GM18907 (cell line): ENCODE measurements at regions not wholly inside any gene's neighbourhood (a gene's known extent, or its start where the extent isn't known, plus 50 kb on each side); places are given as distances from the start of the nearest gene placed in this dataset.
"Not testable (repeated sequence)": the region's sequence is repeated elsewhere in the genome, so short reads cannot be mapped to it uniquely, and the experiment has no call there.

ENCODE experiments used
- ATAC-seq: cut with Tn5 transposase; IDR thresholded peaks from one replicate; pipeline ENCODE4 v1.9.1; 2021; ENCODE audit warnings: mild to moderate bottlenecking, moderate library complexity; ENCODE audit not compliant: unreplicated experiment

- ATAC-seq, result no peak
Measured at GRCh38 chr6:121544691-121545090, 109.2 kb downstream of the GJA1 start.

GRCh38 chr6:121548131-121548530, 112.7 kb downstream of the GJA1 start:
- no peak for ATAC-seq

- no peak for ATAC-seq
Measured at GRCh38 chr6:121549736-121550135, 114.3 kb downstream of the GJA1 start.

- ATAC-seq, result no peak
Measured at GRCh38 chr6:121550491-121551010, 115.1 kb downstream of the GJA1 start.

GRCh38 chr6:121555201-121555600, 119.8 kb downstream of the GJA1 start:
- ATAC-seq, result no peak

GRCh38 chr6:121556149-121556548, 120.7 kb downstream of the GJA1 start:
- ATAC-seq, result not testable (repeated sequence)

- no peak for ATAC-seq
Measured at GRCh38 chr6:121557146-121557940, 121.9 kb downstream of the GJA1 start.

GRCh38 chr6:121559611-121560269, 124.3 kb downstream of the GJA1 start:
- ATAC-seq, result no peak

GRCh38 chr6:121560476-121560875, 125.0 kb downstream of the GJA1 start:
- no peak for ATAC-seq

- no peak for ATAC-seq
Measured at GRCh38 chr6:121563286-121563685, 127.8 kb downstream of the GJA1 start.

- ATAC-seq, result not testable (repeated sequence)
Measured at GRCh38 chr6:121564529-121564928, 129.1 kb downstream of the GJA1 start.

GRCh38 chr6:121571455-121571854, 136.0 kb downstream of the GJA1 start:
- no peak for ATAC-seq

- ATAC-seq, result no peak
Measured at GRCh38 chr6:121573481-121573880, 138.0 kb downstream of the GJA1 start.

- no peak for ATAC-seq
Measured at GRCh38 chr6:121578216-121578615, 142.8 kb downstream of the GJA1 start.

- ATAC-seq, result no peak
Measured at GRCh38 chr6:121579478-121579877, 144.0 kb downstream of the GJA1 start.

- ATAC-seq, result no peak
Measured at GRCh38 chr6:121581327-121581726, 145.9 kb downstream of the GJA1 start.

GRCh38 chr6:121582262-121582661, 146.8 kb downstream of the GJA1 start:
- ATAC-seq, result no peak

GRCh38 chr6:121584586-121585369, 149.3 kb downstream of the GJA1 start:
- ATAC-seq, result no peak

- no peak for ATAC-seq
Measured at GRCh38 chr6:121590438-121590837, 155.0 kb downstream of the GJA1 start.

GRCh38 chr6:121590916-121591315, 155.5 kb downstream of the GJA1 start:
- no peak for ATAC-seq

GRCh38 chr6:121592261-121592935, 157.0 kb downstream of the GJA1 start:
- no peak for ATAC-seq
